ENCODE measurements at regions not wholly inside any gene's neighbourhood (a gene's known extent, or its start where the extent isn't known, plus 50 kb on each side); places are given as distances from the start of the nearest gene placed in this dataset.

DNA sequence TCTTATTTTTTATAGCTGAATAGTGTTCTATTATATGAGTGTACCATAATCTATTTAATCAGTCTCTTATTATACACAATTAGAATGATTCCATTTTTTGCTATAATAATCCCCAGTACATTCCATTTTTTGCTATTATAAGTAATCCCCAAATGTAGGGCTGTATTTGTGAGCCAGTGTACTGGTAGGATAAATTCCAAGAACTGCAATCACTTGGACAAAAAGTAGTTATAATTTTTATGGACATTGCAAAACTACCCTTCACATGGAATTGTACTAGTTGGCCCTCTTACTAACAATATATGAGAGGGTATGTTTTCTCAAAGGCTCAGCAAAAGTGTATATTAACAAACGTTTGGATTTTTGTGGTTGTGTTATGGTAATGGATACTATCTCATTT, 481.7 kb upstream of the CLINT1 start:
- peak; percentile 2 for DNase-seq

DNA sequence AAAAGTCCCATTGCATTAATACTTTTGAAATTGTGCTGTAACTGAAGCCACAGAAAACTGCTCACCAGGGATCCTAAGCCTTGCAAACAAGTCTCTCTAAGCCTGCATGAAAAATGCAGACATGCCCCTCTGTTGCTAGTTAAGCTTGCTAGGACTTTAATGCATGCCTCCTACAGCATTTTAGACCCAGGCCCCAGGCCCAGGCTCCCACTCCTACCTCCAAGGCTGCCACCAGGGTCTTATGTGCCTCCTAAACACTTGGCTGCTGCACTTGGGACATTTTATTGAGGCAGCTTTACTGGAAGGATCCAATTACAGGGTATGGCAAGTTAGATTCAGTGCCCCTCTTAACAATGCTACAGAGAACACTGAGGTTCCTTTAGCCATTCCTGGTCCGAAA, 467.3 kb upstream of the CLINT1 start:
- no peak for DNase-seq

DNA sequence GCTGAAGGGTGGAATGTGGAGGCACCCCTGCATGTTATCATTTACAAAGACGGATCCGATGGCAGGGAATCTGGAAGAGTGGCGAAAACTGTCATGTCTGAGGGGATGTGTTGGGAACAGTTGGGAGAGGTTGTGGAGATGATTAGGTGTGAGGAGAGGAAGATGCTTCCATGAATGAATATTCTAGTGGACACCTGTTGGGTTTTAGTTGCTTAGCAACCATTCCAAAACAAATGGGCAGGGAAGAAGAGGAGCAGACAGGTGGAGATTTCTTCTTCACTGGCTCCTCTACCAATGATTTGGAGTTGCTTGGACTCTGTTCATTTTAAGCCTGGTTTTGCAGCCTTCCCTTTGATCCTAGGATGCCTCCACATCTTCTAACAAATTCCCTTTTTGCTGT, 465.3 kb upstream of the CLINT1 start:
- DNase-seq, result no peak

DNA sequence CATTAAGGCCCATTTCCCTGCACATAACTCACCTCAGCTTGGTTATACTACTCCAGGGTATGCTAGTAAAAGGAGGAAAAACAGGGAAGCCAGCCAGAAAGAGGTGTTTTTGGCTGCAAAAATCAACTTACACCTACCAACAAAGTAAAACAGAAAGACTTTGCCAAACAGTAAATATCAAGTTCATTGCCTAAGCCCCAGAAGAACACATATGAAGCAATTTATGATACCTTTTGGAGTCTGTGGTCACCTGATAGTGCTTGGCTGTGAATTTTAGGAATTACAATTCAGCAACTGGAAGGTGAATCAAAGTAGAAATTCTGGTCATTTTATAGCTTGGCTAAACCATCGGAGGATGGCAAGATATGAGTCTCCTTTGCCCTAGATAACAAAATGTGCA, 463.7 kb upstream of the CLINT1 start:
- DNase-seq, result no peak

DNA sequence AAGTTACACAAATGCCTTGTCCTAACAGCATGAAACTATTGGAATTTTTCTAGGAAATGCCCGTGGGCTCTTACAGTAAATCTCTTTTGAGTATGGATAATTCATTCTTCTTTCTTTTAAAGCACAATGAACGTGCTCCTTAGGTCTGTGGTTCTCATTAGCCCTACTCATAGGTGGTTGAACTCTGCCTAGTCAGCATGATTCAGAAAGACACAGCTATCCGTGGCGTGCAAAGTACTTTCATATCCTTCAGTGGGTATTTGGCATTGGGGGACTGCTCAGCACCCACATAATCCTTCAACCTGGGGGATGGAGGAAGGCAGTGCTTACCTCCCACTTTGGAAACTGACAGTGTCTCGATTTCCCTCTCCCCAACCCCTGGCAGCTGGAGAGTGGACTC, 462.0 kb upstream of the CLINT1 start:
- no peak for DNase-seq

DNA sequence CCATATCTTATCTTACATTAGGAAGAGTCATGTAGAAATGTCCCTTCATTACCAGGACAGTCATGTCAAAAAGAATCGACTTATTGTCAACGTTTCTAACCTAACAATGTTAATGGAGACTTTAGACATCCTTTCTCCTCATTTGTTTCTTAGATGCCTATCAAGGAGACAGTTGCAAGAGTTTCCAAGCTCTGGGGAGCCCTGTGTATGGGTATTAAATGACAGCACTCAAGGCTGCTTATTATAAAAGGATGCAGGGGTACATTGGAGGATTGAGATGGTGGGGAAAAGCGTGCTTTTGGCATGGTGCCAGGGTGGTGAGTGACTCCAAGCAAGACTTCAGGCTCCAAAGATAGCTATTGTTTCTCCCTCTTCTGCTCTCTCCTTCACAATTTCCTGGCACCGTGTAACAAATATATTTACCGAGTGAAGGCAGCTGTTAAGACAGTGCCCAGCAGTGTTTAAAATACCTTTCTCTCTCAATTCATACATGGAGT, 461.3 kb upstream of the CLINT1 start:
- no peak for DNase-seq

DNA sequence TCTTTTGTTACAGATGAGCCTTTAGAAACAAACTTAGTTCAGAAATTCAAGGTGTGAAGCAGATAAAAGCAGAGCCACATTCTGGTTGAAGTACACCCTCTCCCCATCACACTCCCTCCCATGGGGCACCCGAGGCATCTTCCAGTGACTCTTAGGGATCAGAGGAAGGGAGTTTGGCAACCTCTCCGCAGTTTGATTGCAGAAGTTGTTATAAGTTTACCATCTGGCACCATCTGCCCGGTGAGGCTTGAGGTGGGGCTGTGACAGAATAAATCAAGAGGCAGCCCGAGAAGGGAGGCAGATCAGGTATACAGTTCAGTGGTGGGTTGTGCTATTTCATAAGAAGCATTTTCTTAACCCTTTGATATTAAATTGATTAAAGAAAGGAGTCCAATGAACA, 458.6 kb upstream of the CLINT1 start:
- DNase-seq, result no peak

DNA sequence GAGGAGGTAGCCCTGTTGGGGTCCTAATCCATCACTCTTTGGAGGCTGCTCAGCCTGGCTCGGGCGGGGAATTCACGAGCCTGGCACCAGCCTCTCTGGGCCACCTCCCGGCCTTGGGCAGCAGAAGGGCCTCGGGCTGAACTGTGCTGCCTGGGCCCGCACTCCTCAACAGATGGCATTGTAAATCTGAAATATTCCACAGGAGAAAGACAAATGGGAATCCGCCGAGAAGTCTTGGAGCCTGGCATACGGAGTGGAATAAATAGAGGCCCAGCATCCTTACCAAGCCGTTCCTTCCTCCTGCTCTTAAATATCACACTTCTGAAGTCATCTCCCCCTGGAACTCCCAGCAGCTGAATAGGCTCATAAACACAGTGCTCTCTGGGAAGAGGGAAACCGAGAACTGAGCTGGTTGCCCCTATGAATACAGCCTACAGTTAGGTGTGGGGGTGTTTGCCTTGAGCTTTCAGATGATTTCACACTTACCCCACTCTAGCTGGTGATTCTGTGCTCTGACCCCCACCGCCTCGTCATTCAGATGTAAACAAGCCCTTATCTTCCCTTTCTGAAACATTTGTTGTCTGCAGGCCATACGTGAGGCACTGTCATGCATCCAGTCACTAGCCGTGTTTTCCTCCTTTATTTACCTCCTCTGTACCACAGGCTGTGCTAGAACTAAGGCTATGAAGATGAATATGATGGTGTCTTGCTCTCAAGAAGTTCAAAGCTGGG, 455.0 kb upstream of the CLINT1 start:
- no peak for DNase-seq

DNA sequence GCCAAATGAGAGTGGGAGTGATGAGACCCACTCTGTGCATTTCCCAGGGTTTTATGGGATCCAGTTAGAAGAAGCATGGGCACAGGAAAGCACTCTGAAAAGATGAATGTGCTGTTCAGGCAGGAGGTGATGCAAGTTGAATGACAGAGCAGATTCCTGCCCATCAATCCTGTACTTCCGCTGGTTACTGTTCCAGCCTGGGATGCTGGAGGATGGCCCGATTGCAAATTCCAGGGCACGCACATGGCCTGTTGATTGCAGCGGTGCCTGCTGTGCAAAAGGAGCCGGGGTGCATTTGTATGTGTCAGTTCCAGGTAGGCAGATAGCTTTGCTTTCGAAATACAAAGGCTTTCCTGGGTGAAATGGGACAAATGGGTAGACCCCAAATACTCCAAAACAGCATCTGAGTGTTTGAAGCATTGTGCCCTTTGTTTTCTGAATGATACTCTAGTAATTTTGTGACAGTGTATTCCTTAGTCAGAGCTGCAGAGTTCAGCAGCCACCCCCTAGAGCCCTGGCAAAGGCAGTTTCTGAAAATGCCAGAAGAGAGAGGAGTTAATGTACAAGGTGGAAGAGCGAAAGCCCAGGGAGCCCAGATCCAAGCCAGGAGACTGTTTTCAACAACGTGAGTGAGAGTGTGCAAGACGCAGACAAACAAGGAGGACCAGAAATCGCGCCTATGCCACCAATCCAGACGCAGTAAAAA, 454.2 kb upstream of the CLINT1 start:
- DNase-seq, result peak; percentile 48

DNA sequence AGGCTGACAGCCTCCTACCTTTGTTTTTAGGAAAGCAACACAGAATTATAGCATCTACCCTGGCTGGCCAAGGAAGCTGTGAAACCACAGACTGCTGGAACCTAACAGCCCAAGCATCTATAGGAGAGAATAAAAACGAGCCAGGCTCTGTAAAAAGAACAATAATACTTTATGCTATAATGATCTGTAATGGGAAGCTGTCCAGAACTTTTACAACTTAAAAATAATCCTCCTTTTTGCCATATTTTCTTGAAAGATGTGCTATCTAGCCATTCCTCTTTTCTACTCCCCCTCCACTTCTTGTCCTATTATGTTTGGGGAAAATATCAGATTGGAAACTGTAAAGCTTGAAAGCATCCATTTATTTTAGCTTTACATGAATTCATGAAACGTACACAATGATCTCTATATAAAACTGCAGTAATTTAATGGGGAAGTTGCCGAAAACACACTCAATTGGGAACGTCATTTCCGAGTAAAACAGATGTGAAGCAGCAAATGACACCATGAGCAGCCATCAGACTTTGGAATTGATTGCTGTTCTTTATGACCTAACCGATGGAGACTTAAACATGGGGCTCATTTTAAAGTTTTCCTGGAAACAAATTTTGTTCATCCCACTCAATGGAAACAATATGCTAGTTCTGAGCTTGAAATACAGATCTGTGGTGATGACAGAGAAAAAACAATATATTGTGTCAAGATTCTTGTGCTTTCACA, 450.3 kb upstream of the CLINT1 start:
- DNase-seq, result no peak

DNA sequence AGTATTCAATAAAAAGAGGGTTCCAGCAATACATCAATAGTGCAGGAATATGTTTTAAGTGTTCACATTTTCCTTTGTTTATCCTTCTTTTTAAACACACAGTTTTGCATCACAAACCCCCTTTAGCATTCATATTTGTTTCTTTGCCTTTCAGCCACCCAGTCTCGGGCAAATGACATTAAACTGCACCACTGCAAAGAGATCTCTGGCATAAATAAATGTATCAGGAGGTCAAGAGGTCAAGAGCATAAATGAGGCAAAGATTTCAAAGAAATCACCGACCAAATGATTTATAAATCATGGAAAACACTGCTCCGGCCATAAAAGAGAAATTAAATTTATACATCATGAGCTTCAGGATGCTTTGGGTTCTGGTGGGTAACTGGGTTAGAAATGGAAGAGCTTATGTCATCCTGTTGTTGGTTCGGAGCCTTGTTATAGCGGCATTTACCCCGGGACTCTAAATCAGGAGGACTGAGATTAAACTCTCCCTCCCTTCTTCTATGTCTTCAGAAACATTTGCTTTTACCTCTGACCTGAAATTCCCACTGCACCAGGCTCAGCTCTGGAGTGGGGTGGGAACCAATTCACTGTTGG, 449.6 kb upstream of the CLINT1 start:
- DNase-seq, result no peak

DNA sequence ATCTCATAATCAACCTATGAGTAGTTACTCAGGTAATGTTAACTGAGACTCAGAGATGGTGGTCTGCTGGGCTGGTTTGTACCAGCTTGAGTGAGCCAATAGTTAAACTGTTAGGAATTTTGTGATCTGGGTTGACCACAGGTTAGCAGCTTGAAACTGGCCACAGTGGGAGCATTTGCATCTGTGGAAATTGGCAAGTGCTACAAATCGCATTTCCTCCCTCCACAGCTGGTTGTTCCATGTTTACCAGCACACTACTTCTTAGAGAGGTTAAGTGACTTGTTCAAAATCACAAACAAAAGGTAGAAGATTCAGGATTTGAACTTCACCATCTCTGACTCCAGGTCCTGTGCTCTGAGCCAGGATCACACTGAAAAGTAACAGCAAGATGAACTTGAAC, 446.9 kb upstream of the CLINT1 start:
- no peak for DNase-seq

DNA sequence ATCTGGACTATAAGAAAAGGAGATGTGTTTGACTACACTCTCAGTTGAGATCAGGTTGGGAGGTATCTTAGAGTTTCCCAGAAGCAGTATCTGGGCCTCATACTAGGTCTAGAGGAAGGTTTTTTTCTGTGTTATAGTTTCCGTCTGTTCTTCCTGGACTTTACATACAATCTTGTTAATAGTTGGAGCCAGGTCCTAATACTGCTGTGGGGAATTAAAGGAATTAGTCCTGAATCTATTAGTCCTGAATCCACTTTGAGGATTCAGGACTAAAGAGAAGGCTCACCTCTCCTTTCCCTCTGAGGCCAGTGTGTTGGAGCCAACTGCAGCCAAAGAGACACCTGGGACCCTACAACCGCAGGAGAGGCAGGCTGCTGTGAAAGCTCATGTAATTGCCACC, 445.7 kb upstream of the CLINT1 start:
- no peak for DNase-seq

DNA sequence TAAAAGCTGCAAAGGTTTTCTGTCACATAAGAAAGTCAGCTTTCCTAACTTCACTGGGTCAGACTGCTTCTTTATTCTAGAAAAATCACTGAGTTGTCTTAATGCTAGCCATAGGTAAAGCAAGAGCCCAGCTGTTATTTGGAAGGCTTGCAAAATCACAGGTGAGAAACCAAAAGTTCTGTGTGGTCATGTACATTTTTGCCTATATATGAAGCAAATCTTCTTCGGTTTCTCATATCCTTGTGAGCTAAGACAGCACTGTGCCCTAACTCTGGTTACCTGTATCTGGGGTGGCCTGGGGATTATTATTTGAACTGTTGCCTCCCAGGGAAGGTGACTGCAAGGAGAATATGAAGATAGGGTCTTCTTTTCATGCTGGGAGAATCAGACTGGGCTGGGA, 444.9 kb upstream of the CLINT1 start:
- no peak for DNase-seq

DNA sequence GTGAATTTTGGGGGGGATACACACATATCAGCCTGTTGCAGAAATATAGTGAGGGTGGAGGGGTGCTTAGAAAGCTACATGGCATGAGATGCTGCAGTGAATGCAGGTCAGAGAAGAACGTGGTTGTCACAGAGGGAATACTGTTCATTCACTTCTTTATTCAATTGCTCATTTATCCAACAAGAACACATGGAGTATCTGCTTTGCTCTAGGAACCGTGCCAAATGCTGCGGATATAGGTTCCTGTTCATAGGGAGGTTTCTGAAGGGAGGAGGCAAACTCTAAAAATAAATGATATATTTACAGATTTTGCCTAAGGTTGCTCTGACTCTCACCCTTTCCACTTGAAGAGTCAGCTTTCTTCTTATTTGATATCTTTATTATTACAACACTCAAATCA, 444.3 kb upstream of the CLINT1 start:
- no peak for DNase-seq

DNA sequence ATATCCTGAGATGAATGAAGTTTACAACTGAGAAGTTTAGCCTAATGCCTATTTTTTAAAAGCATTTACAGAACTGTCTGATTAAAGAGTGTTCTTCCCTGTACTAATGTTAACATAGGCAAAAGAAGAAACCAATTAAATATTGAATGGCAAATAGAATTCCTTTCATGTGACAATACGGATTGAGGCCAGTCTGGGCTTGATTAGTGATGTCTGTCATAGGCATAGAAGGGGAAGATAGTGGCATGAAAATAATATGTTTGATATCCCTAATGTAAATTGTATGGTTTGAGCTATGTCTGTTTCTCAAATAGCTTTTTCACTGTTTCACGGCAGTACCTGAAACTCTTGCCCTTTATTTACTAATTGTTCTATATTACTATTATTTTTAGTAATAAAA, 443.1 kb upstream of the CLINT1 start:
- DNase-seq, result no peak

DNA sequence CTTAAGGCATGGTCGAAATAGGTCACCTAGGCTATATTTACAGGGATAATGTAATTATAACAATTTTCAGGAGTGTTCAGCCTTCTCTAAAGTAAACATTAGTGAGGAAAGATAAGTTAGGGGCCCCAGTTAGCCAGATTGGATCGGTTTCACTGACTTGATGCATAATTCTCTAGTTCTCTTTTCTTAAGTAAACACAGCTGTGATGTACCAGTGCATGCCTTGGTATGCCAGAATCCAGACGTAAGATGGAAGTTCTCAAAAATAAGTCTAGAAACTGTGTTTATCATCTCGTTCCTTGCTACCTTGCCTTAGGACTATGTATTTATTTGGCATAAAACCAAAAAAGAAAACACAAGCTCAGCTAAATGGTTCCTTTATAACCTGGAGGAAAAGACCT, 442.2 kb upstream of the CLINT1 start:
- DNase-seq, result no peak

DNA sequence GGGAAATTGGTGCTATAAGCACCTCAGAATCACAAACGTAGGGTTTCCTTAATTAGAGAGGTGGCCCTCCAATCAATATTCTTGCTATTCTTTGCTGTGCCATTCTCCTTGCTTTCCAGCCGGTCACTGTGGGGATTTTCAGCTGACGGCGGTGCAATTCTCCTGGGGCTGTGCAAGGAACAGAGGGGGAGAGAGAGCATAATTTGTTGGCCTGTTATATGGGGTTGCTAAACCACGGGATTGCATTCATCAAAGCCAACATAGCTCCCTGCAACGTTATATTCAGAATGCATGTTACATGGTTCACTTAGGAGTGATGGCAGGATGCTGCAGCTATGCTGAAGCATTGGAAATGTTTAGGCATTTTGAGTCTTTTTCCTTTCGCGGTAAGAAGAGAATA, 441.3 kb upstream of the CLINT1 start:
- no peak for DNase-seq

DNA sequence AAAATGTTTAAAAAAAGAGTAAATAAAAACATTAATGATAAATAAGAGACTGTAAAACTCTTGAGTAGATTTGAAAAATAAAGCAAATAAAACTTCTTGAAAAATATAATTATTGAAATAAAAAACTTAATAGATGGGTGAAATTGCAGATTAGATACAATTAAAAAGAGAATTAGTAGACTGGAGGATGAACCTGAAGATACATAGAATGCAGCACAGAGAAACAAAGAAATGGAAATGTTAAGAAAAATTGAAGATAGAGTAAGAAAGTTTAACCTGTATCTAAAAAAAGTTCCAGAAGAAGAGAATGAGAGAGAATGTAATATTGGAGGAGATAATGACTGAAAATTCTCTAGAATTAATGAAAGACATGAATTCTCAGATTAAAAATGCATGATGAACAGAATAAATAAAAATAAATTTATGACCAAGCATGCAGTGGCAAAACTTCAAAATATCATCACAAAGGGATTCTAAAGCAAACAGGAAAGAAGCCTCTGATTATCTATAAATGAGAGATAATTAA, 438.1 kb upstream of the CLINT1 start:
- no peak for DNase-seq

DNA sequence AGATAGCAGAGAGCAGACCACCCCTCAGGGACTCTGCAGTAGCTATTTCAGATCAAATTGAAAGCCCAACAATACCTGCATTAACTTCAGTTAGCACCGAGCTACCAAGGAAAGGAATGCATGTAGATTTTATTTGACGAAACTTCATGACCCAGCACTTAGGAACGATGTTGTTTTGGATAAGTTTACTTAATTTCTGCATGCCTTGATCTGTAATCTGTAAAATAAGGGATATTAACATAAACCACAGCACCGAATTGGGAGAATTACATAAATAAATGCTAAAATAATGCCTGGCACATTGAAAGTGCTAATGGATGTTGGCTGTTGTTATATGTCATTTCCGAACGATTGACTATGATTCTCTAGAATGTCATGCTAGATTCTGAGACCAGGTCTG, 435.8 kb upstream of the CLINT1 start:
- DNase-seq, result no peak

DNA sequence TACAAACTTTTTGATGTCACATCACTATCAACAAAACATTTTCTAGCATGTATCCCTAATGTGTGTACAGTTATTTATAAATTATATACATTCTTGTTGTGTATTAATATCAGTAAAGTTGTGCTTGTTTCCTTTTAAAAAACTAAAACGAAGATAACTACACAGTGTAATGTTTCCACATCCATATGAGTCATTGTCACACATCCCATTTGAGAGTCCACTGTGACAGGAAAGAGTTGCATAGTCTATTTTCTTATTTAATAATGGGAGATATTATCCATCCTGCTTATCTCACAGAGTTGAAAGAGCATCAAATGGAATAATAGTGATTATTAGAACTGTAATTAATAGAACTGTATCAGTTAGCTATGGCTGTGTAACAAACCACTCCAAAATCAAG, 434.0 kb upstream of the CLINT1 start:
- no peak for DNase-seq

DNA sequence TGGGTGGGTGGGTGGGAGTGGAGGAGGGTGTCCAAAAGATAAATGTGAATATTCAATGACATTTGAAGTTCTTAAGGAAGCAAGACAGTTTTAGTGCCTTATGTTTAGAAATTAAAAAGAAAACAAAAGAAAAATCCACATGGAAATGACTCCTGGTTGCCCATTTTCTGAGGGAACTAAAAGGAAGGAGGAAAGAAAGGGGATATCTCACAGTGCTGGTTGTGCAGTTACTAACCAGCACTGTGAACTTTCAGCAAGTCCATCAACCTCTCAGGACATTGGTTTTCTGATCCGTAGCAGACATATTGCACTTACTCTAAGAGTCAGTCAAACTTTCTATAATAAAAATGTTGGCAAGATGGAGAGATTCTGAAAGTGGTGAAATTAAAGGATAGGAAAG, 431.0 kb upstream of the CLINT1 start:
- no peak for DNase-seq

DNA sequence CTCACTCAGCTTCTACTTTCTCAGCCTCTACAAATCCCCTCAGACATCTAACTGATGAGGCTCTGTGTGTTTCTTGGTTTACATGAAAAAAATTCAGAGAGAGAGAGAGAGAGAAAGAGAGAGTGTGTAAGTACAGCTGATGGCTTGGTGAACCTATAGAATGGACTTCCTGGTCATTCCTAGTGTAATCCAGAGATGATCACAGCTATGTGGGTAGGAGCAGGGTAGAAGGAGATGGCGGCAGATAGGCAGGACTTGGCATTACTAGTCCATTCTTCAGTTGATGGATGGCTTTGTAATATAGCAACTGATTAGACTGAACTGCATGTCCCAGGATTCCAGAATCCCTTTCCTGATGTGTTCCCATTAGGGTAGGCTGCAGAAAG, 429.3 kb upstream of the CLINT1 start:
- no peak for DNase-seq

All from NCI-H226 (cell line).